Mesodermal cell (in vitro differentiated cells): ENCODE measurements at regions not wholly inside any gene's neighbourhood (a gene's known extent, or its start where the extent isn't known, plus 50 kb on each side); places are given as distances from the start of the nearest gene placed in this dataset.

Source experiments
- H3K27ac ChIP-seq: 2 replicates; pipeline ENCODE4 v1.7.0; 2013; ENCODE audit warnings: mild to moderate bottlenecking, low read depth, low read length, moderate library complexity; ENCODE audit not compliant: severe bottlenecking
- H3K36me3 ChIP-seq: 2 replicates; pipeline ENCODE4 v1.7.1; 2013; ENCODE audit warnings: mild to moderate bottlenecking, low read length, moderate library complexity; ENCODE audit not compliant: control insufficient read depth, insufficient read depth
- H3K4me1 ChIP-seq: one replicate; pipeline ENCODE4 v1.7.1; 2013; ENCODE audit warnings: mild to moderate bottlenecking, low read length; ENCODE audit not compliant: insufficient read depth, control insufficient read depth, poor library complexity, severe bottlenecking
- H3K4me3 ChIP-seq: 2 replicates; pipeline ENCODE4 v1.7.0; 2013; ENCODE audit warnings: low read length, control low read depth, mild to moderate bottlenecking; ENCODE audit not compliant: insufficient read depth, poor library complexity, severe bottlenecking; ENCODE audit errors: extremely low read depth
- H3K9me3 ChIP-seq: 2 replicates; pipeline ENCODE4 v1.7.1; 2013; ENCODE audit warnings: mild to moderate bottlenecking, low read length, moderate library complexity; ENCODE audit not compliant: control insufficient read depth
- WGBS, 2 experiments: methylation state at CpG; one replicate each; pipeline ENCODE4 v1.1.5; 2013; ENCODE audit warnings: missing lambda C conversion rate in 2 of 2; ENCODE audit not compliant: insufficient coverage in 2 of 2; 5-methylcytosine and 5-hydroxymethylcytosine counted together

- H3K27ac ChIP-seq = no peak overlapping the region
- WGBS, 2 experiments = 82 to 94% methylated on average over 3 of the region's 3 CpGs
- no peaks in the 10 kb centered on the region for H3K9me3 ChIP-seq
- H3K4me3 ChIP-seq = no peak overlapping the region
- no peaks in the 10 kb centered on the region for H3K36me3 ChIP-seq
- no peaks in the 10 kb centered on the region for H3K4me1 ChIP-seq
Observed at GRCh38 chr2:83561592-83561991, 897.5 kb downstream of the SUCLG1 start.

- Histone ChIP-seq H3K4me1 (no peaks in the 10 kb centered on the region), H3K27ac (no peak overlapping the region), H3K9me3 (no peaks in the 10 kb centered on the region), H3K36me3 (no peaks in the 10 kb centered on the region), H3K4me3 (no peak overlapping the region)
- WGBS, 2 experiments = no CpG with 5 or more reads among the region's 2 CpGs
Observed at GRCh38 chr2:83536556-83536955, 922.5 kb downstream of the SUCLG1 start.

GRCh38 chr2:83534416-83534815 lies 924.7 kb downstream of the SUCLG1 start:
- H3K9me3 ChIP-seq = no peaks in the 10 kb centered on the region
- no peak overlapping the region for H3K4me3 ChIP-seq
- no peak overlapping the region for H3K27ac ChIP-seq
- no peaks in the 10 kb centered on the region for H3K36me3 ChIP-seq
- 100% methylated on average over 2 of the region's 2 CpGs for whole genome bisulfite sequencing, 2 experiments
- no peaks in the 10 kb centered on the region for H3K4me1 ChIP-seq

- Histone ChIP-seq H3K4me1 (no peaks in the 10 kb centered on the region), H3K4me3 (no peak overlapping the region), H3K9me3 (no peaks in the 10 kb centered on the region), H3K36me3 (no peaks in the 10 kb centered on the region), H3K27ac (no peak overlapping the region)
- WGBS, 2 experiments = 48 to 76% methylated on average over 2 to 3 of the region's 5 CpGs
Observed at GRCh38 chr2:83531206-83531826, 927.8 kb downstream of the SUCLG1 start.

- H3K9me3 ChIP-seq = no peaks in the 10 kb centered on the region
- no CpG with 5 or more reads among the region's 1 CpG for WGBS, 2 experiments
- no peak overlapping the region for H3K27ac ChIP-seq
- H3K4me3 ChIP-seq = no peak overlapping the region
- H3K36me3 ChIP-seq = no peaks in the 10 kb centered on the region
- no peaks in the 10 kb centered on the region for H3K4me1 ChIP-seq
Observed at GRCh38 chr2:83528767-83529166, 930.3 kb downstream of the SUCLG1 start.

- no peak overlapping the region for H3K4me3 ChIP-seq
- WGBS, 2 experiments = 89 to 94% methylated on average over 3 of the region's 4 CpGs
Observed at GRCh38 chr2:83522891-83523493, 936.1 kb downstream of the SUCLG1 start.

GRCh38 chr2:83517727-83518368 lies 941.2 kb downstream of the SUCLG1 start:
- Histone ChIP-seq H3K9me3 (no peaks in the 10 kb centered on the region), H3K4me3 (no peak overlapping the region), H3K36me3 (no peaks in the 10 kb centered on the region), H3K27ac (no peak overlapping the region), H3K4me1 (no peaks in the 10 kb centered on the region)
- WGBS, 2 experiments = 98 to 99% methylated on average over 21 to 33 of the region's 42 CpGs

More at GRCh38 chr2:83522891-83523493, 936.1 kb downstream of the SUCLG1 start:
- no peaks in the 10 kb centered on the region for H3K4me1 ChIP-seq
- no peaks in the 10 kb centered on the region for H3K36me3 ChIP-seq
- H3K27ac ChIP-seq = no peak overlapping the region
- H3K9me3 ChIP-seq = no peaks in the 10 kb centered on the region

GRCh38 chr2:83516503-83516902 lies 942.6 kb downstream of the SUCLG1 start:
- Histone ChIP-seq H3K4me3 (no peak overlapping the region), H3K9me3 (no peaks in the 10 kb centered on the region), H3K36me3 (no peaks in the 10 kb centered on the region), H3K4me1 (no peaks in the 10 kb centered on the region), H3K27ac (no peak overlapping the region)
- WGBS, 2 experiments = no CpG with 5 or more reads among the region's 3 CpGs

GRCh38 chr2:83487451-83487850 lies 971.6 kb downstream of the SUCLG1 start:
- Histone ChIP-seq H3K4me1 (no peaks in the 10 kb centered on the region), H3K36me3 (no peaks in the 10 kb centered on the region), H3K9me3 (no peaks in the 10 kb centered on the region), H3K4me3 (no peak overlapping the region), H3K27ac (no peak overlapping the region)
- WGBS, 2 experiments = 80% methylated on average over 1 of the region's 1 CpG; no CpG with 5 or more reads in 1 of the 2 experiments

- H3K9me3 ChIP-seq = no peaks in the 10 kb centered on the region
- no peaks in the 10 kb centered on the region for H3K36me3 ChIP-seq
- H3K27ac ChIP-seq = no peak overlapping the region
- H3K4me3 ChIP-seq = no peak overlapping the region
- no peaks in the 10 kb centered on the region for H3K4me1 ChIP-seq
Observed at GRCh38 chr2:83481436-83481835, 977.6 kb downstream of the SUCLG1 start.

- Histone ChIP-seq H3K4me1 (no peaks in the 10 kb centered on the region), H3K36me3 (no peaks in the 10 kb centered on the region), H3K27ac (no peak overlapping the region), H3K9me3 (no peaks in the 10 kb centered on the region), H3K4me3 (no peak overlapping the region)
- 71% methylated on average over 1 of the region's 4 CpGs; no CpG with 5 or more reads in 1 of the 2 experiments for WGBS, 2 experiments
Observed at GRCh38 chr2:83478037-83478436, 981.0 kb downstream of the SUCLG1 start.
